A549 (cell line): ENCODE measurements at regions not wholly inside any gene's neighbourhood (a gene's known extent, or its start where the extent isn't known, plus 50 kb on each side); places are given as distances from the start of the nearest gene placed in this dataset.

Experiments
- CTCF ChIP-seq: fragments of >200 bp; sonication (Bioruptor Twin); formaldehyde crosslinking; IDR thresholded peaks from 3 replicates; pipeline ENCODE4 v1.5.1; 2016
- EHF ChIP-seq: fragments of 250-450 bp; sonication (Bioruptor Pico); IDR thresholded peaks from 2 replicates; pipeline ENCODE4 v1.5.0; 2020; ENCODE audit warnings: mild to moderate bottlenecking
- JUN ChIP-seq, 2 experiments: fragments of >200 bp; sonication (Bioruptor Twin); formaldehyde crosslinking; IDR thresholded peaks; 2 replicates in 1 of 2; 3 replicates in 1 of 2; pipeline ENCODE4 v1.6.1; 2016 to 2017
- PHF8 ChIP-seq: fragments of 200-600 bp; sonication (generic); IDR thresholded peaks from 2 replicates; pipeline ENCODE4 v1.6.1; 2016; ENCODE audit warnings: low read depth, mild to moderate bottlenecking, antibody characterized with exemption, moderate library complexity, borderline replicate concordance
- POLR2A ChIP-seq: IDR thresholded peaks from 2 replicates; pipeline ENCODE4 v1.6.1; 2012; ENCODE audit warnings: mild to moderate bottlenecking, low read length

- TF ChIP-seq CTCF: no peak
- no peak for TF ChIP-seq EHF (CRISPR knock-in tag)
- TF ChIP-seq JUN (IDR thresholded peaks at IDR 0.05): no peak
- no peak for TF ChIP-seq POLR2A
- no peak for TF ChIP-seq PHF8
These were observed 133.7 kb downstream of the DMAC1 start for GRCh38 chr9:7665874-7666273.
